IPS DF 4.7 (cell line): ENCODE measurements at regions not wholly inside any gene's neighbourhood (a gene's known extent, or its start where the extent isn't known, plus 50 kb on each side); places are given as distances from the start of the nearest gene placed in this dataset.

Experiments
- DNase-seq: peaks from one replicate; pipeline ENCODE4 v3.0.0-alpha.2; 2013; ENCODE audit warnings: low spot score; ENCODE audit errors: extremely low read depth

DNA sequence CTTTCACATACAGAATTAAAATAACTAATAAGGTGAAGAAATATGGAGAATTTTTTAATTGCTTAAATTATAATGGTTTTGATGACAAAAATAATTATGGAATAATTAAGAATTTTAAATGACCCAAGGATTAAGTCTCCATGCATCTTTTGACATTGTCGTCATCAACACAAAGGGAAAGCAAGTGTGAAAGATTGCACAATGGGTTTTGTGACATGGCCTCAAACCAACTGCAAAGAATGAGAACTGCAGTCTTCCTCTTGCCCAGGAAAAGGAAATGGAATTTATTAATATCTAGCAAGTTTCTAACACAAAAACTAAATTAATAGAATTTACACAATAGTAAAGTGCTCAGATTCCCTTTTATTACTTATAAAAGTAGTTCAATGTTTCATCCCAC lies 329.1 kb upstream of the PKDCC start:
- no peak for DNase-seq

DNA sequence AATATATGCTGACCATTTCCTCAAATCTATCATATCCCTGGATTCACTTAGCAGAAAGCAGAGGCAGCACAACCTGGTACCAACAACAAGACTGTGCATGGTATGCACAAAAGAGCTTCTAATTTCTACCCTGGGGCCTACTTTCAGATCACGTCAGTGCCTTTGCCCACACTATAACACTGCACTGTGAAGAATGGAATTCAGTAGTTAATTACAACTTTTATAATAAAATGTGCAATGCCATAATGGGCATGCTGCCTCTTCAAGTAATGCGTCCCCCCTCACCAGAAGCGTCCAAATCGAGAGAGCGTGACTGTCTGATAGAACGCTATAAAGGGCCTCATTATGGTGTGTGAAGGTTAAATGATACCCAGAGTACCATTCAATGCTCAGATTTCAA lies 328.1 kb upstream of the PKDCC start:
- no peak for DNase-seq

DNA sequence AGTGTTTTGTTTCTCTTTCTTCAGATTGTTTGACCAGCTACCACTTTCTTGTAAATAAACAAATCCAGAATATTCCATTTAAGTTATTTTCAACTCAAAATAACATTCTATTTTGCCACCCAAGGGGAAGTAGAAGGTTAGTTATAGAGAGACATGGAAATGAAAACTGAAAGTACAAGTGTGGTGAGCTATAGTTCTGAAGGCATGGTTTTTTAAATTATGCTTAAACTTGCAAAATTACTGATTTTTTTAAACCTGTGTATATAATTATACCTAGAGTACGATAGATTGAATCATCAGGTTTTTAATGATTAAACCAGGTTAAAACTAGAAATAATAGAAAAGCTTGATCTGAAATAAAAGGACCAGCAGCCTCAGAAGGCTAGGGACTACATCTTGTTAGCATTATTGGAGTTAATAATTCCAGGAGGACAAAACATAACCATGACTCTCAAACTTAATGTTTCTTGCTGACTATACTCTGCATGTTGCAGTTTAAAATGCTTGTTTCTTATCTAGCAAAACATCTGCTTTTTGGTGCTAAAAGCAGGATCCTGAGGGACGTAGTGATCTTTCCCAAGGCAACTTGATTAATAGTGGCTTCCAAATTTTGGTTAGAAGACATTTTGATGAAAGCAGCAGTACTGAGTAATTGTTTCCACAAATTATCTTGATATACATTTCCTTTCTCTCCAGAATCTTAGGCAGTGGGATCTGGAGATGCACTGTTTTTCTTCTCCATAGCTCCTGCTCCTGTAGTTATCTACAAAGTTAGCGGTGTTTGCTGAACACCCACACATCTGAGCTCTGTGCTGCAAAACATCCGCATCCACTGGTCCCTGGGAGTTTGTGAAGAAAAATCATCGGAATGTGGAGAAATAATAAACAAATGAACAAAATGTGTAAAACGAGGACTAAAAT lies 327.2 kb upstream of the PKDCC start:
- DNase-seq, result no peak

DNA sequence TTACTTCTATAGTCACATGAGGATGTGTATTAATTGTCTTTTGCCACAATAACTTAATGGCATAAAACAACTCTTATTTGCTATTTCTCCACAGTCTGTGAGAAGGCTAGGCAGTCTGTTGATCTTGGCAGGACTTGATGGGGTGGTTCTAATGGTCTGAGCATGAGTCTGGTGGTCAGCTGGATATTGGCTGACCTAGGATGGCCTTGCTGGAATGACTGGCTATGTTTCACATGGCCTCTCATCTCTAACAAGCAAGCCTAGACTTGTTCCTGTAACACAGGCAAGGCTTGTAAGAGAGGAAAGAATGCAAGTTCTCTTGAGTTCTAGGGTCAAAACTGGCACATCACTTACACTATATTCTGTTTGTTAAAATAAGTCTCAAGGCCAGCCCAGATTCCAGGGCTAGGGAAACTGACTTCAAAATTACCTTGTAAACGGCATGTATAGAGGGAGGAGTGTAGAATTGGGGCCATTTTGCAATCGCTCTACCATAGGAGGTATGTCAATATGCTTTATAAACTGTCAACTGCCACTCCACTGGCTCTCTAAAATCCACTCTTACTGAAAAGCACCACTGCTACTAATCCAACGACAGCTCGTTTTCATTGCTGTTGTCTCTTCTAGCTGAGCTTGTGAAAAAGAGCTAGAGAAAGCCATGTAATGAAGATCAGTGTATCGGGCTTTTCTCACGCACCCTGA lies 325.0 kb upstream of the PKDCC start:
- DNase-seq, result no peak

DNA sequence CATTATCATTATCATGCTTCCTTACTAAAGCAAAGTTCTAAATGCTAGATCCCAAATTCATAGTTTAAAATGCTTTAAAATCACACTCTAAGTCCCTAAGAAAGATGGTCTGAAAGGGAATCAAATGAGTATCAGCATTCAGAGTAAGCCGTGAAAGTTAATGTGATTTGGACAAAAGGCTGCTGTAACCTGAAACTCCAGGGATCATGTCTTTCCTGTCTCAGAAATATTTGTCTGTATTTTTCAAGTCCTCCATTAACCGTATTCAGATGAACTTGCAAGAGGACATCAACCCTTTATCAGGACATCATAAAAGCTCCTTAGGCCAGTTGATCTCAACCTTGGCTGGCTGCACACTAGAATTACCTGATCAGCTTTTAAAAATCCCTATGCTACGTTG lies 324.3 kb upstream of the PKDCC start:
- DNase-seq, result no peak

DNA sequence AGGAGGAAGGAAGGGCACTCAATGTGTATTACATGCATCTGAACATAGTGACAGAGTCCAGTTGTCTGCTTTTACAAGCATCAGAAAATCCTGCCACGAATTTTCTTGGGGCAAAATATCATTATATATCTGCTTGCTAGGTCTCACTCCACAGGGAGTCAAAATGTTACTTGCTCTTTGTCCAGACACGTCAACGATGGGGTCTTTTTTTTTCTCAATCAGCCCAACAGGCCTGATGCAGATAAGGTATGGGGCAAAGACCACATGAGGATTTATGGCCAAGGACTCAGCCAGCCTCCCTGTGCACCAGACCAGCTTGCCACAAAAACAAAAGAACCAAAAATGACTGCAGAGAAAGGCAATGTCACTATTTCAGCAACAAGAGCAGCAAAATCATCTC lies 323.4 kb upstream of the PKDCC start:
- no peak for DNase-seq

DNA sequence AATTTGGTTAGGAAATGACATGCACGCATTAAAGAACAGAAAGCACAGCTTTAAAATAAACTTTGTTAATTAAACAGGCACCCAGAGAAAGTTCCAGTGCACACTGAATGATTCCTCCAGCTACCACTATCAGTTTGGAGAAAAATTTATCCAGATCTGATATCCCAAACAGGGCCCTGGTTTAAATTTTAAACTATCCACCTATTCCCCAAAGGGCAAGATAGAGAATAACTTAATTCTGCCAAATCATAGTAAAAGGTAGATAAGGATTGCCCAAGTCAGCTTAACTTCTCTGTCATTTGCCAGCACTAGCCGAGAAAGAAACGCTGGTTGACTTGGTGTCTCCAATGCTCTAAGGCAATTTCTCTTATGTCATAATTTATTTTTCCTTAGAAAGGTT lies 321.9 kb upstream of the PKDCC start:
- DNase-seq, result no peak

DNA sequence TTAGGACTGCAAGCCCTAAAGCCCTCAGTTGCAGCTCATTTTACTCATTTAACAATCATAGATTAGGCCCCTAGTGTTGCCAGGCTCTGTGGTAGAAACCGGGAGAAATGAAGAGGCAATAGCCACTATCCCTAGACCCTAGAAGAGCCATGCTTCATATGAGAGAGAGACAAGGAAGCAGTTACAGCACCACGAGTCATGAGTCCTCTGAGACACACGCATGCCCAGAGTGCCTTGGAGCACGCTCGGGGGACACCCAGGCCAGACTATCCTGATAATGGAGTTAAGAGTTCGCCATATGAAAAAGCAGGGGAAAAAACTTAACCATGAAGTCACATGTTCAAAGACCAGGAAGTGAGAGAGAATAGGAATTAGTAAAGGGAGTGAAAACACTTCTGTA lies 321.5 kb upstream of the PKDCC start:
- DNase-seq, result no peak

DNA sequence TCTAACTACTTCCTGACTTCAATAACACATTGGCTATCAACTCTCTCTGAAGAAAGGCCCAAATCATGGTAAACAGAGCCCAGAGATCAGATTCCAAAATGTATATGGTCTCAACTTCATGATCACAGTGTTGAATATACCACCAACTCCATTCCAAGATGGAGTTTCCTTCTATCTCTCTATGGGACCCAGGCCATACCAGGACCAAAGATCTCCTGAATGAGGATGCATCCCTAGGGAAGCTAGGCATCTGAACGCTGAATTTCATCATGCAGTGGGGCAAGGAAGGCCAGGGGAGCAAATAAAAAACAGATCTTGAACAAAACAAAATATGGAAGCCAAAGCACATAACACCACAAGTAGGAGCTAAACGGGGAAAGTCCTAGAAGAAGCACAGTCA lies 320.7 kb upstream of the PKDCC start:
- DNase-seq, result no peak

DNA sequence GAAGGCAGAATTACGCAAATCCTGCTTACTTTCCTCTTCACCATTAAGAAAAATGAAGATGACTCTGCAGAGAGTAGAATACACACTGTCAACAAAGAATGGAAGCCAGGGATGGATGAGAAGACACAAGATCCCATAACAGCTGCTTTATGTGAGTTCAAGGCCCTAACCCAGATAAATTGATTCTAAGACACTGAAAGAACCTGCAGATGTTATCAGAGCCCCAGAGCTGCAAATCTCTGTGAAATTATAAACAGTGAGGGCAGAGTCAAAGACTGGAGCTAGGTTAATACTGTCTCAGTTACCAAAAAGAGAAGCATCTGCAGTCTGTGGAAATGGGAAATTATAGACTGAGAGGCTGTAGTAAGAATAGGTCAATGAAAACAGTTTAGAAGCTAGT lies 320.1 kb upstream of the PKDCC start:
- no peak for DNase-seq

DNA sequence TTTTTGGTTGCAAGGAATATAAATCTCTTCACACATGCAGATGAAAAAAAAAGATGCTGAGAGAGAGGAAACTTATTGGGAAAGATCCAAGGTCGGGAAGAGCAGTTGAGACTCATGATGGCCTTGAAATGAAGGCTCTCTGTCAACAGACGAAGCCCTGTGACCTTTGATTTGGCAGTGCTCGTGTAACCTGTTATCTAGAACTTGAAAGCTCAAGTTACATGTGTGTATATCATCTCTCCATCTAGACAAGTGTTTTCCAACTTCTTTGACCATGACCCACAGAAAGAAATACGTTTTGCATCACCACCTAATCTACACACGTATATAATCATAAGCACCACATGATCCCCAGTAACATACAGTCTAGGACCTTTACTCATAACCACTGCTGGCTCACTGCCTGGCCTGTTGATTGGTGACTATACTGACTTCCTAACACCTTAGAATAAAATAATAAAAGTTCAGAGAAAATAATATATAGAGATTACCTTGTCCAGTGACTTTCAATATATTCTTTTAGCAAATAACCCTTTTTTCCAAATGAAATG lies 319.0 kb upstream of the PKDCC start:
- DNase-seq, result no peak

DNA sequence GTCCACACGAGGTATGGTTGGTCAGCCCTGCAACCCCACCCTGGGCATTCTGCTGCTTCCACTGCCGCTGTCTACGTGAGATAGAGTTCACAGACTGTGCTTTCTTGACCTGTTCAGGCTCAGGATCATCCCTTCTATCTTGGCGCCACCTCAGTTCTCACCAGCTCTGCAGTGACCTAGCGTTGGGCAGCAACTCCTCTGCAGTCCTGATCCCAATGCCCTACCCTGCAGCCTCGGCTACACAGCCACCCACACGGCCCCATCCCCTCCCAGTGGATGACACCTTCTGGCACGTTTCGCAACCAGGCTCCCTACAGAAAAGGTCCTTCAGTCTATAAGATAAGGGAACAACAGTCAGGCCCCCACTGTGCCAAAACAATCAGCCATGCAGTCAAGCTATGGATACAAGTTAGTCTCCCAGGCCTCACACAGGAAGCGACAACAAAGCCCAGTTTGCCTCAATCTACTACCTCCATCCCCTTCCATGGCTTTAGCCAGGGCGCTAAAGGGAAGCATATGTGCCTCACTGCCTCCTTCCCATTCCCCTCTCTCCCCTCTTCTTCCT lies 317.9 kb upstream of the PKDCC start:
- no peak for DNase-seq

DNA sequence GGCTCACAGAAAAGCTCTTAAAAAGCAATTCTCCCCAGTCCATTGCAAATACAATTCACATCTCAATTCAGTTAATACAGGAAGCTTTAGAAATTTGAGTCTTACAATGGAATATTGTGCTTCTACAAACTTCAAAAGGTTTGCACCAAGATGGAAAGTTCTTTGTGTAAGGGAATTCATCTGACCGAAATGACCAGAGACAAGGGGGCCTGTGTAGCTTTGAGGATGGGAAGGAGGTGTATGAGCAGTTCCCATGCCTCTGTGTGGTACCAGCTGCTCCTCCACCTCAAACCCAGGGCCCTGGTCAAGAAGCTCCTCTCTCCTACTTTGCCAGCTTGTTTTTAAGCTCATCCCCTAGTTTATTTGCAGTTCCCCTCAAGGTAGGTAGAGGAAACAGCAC lies 312.8 kb upstream of the PKDCC start:
- DNase-seq, result no peak

DNA sequence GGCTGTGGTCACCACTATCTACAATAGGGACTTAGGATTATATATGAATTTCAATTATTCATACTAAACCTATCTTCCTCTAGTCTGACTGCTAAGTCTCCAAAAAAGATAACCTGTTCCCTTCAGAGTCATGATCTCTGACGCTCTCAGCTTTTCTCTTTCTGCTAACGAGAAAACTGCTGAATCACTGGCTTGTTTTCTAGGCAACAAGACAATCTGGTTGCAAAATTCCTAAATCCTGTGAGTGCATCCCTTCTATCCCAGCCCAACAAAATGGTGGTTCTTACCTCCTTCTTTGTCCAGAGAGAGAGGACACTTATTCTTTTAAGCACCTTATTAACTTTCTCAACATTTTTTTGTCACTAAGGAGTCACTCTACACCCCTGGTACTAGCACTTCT lies 312.3 kb upstream of the PKDCC start:
- DNase-seq, result no peak

DNA sequence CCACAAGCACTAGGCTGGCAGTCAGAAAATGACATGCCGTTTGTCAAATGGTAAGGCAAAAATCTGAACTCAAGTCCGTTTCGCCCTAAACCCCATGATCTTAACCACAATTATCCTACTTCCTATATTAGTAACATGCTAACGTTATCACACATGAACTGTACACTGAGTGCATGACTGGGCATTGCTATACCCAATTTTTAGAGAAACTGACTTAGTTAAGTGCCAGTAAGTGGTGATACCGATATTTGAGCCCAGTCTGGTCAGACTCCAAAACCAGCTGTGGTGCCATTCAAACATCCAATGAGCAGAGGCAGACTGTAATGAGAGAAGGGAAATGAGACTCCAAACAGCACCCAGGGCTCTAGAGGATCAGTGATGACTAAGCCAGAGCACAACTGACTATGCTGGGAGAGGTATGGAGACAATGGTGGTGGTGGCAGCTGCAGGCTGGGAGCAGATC lies 311.7 kb upstream of the PKDCC start:
- DNase-seq, result no peak

DNA sequence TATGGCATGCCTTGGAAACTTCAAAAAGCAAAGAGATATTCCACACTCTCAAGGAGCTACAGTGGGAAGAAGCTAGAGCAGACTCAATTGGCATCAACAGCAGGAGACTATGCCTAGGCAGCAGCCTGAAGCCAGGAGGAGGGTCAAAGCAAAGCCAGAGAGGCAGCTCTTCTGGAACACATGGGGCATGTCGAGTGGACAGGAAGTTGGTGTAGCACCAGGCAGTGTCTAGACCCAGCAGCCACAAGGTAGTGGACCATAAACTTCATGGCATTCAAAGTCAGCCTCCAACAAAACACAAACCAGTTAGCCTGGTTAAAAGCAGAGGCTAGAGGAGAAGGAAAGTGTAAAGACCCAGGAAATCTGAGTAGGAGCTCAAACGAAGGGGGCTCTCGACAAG lies 311.2 kb upstream of the PKDCC start:
- no peak for DNase-seq

DNA sequence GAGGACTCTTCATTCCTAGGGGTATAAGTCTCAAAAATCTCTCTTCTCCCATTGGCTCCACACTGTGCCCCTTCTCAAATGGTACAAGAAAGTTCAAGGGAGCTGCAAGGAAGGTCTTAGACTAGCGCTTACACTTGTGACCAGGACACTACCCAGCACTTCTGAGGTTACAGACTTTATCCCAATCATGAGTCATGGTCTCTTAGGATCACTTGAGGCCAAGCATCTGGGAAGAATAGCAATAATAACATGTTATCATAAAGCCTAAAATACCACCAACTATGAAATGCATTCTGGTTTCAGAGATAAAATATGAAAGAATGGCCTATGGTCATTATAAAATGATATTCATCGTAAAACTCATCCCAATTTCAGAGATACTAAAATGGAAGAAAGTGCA lies 309.9 kb upstream of the PKDCC start:
- DNase-seq, result no peak

DNA sequence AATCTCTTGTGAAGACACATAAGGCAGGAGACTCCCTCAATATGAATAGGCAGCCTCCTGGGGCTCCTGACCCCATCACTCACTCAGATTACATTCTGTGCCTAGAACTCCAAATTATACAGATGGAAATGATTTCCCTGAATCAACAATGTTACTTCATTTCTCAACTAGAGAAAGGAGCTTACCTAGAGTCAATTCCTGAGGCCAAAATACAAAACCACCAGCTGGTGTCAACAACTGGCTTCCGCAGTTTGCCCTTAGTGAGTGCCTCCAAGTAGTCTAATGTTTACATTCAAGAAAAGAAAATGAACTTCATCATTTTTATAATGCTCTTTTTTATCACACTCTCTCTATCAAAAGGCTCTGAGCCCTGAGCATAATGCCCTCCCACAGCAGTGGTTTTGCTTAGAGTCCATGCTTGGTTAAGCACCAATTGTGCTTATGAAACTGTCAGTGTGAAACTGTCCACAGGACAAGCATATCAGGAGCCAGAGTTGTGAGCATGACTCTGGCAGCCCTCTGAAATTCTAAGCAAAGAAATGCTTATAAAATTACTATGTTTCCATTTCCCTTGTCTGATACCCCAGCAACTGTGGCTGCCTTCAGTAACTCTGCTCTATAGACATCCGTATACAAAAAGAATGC lies 305.7 kb upstream of the PKDCC start:
- no peak for DNase-seq

DNA sequence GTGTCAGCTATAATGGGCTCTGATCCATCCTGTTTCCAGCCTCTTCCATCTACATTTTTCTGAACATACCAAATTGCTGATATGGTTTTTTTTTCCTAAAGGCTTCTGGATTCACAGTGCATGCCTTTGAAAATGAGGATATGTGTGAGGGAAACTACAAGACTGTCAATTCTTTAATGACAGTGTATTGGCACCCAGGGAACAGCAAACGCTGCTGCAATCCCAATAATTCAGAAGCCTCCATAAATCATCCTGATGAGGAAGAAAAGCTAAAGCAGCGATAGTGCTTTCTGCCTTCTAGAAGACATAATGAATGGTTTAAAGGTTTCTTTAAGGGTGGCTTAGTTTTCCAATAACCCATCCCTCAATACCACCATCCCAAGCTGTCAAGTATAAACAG lies 304.5 kb upstream of the PKDCC start:
- DNase-seq, result no peak

DNA sequence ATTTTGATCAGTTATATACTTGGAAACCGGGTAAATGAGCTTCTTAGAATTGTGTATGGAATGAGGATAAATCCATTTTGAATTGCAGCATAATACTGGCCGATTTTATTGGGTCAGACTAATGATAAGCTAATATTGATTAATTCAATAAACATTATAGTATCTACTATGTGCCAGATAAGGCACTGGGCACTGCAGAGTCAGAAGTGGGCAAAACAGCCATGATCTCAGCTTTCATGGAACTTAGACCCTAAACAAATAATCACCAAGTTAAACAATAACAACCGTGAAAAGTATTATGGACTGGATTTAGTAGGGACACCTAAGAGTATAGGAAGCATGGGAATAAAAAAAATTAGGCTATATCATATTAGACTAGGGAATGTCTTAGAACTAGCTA lies 297.0 kb upstream of the PKDCC start:
- DNase-seq, result no peak

DNA sequence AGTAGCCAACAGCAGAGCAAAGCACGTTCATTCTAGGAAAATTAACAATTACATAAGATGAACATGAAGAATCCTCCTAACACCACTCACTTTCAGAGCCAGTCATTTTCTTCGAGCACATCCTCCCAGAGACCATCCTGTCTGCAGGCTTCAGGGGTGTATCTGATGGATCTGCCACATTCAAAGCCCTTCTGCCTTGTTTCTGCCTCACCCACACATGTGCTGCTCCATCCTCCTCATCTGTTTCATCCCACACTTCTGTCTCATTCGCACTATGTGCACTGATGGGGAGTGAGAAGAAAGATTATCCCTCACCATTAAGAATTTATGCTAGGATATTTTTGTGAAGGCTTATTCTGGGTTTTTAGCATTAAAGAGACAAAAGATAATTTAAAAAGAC lies 287.9 kb upstream of the PKDCC start:
- no peak for DNase-seq

DNA sequence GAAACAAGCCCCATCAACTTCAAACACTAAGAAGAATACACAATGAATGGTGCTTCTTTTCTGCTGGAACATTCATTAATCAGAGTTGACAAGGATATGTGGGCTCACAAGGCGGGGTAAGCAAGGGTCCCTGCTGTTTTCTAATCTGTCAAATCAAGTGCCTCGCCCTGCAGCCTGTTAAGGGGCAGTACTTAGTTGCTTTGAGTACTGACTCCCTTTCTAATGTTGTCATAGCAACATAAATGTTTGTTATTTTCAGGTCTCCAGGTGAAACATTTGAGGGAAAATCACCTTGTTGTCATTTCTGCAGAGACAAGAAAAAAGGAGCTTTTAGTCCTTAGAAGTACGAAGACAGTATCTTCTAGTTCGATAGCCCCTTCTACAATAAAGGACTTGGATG lies 284.7 kb upstream of the PKDCC start:
- no peak for DNase-seq
